ENCODE measurements at regions not wholly inside any gene's neighbourhood (a gene's known extent, or its start where the extent isn't known, plus 50 kb on each side); places are given as distances from the start of the nearest gene placed in this dataset.

GRCh38 chr7:106357675-106358074 is 72.9 kb upstream of the NAMPT start (continued):
- no peak for TF ChIP-seq HDAC2 (CRISPR knock-in tag; IDR thresholded peaks at IDR 0.05)

DNA sequence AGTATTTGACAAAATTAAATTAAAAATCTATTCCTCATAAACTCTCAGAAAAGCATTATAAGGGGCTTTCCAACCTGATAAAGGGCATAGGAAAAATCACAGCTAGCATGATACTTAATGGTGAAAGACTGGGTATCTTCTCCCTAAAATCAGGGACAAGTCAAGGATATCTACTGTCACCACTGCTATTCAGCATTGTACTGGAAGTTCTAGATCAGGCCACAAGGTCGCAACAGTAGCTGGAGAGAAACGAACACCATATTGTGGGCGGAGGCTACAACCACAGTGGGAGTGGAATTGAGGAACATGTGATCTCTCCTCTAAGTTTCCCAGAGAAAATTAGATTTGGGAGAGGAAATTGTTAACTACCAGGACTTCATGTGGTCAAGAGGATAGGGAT is 70.0 kb upstream of the NAMPT start:
- POLR2A ChIA-PET = no interaction called here
- no peak overlapping the region for H2AFZ ChIP-seq (ENCODE audit: low read length)
- H3K9ac ChIP-seq (ENCODE audit: insufficient read depth, low read depth, low read length) = no peak overlapping the region
- no peak for TF ChIP-seq ZNF550 (CRISPR knock-in tag; IDR thresholded peaks at IDR 0.05; ENCODE audit: borderline replicate concordance)
- TF ChIP-seq, protein P1, sequence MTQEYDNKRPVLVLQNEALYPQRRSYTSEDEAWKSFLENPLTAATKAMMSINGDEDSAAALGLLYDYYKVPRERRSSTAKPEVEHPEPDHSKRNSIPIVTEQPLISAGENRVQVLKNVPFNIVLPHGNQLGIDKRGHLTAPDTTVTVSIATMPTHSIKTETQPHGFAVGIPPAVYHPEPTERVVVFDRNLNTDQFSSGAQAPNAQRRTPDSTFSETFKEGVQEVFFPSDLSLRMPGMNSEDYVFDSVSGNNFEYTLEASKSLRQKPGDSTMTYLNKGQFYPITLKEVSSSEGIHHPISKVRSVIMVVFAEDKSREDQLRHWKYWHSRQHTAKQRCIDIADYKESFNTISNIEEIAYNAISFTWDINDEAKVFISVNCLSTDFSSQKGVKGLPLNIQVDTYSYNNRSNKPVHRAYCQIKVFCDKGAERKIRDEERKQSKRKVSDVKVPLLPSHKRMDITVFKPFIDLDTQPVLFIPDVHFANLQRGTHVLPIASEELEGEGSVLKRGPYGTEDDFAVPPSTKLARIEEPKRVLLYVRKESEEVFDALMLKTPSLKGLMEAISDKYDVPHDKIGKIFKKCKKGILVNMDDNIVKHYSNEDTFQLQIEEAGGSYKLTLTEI (CRISPR knock-in tag; conservative IDR thresholded peaks at IDR 0.05) = no peak
- TF ChIP-seq HIVEP1 (CRISPR knock-in tag; IDR thresholded peaks at IDR 0.05) = no peak
- TF ChIP-seq ZNF564 (CRISPR knock-in tag; IDR thresholded peaks at IDR 0.05) = no peak
- TF ChIP-seq ATF4 (CRISPR knock-in tag; IDR thresholded peaks at IDR 0.05) = no peak
- no peak for TF ChIP-seq ZNF33A (CRISPR knock-in tag; IDR thresholded peaks at IDR 0.05; ENCODE audit: borderline replicate concordance)
- TF ChIP-seq, protein P2, sequence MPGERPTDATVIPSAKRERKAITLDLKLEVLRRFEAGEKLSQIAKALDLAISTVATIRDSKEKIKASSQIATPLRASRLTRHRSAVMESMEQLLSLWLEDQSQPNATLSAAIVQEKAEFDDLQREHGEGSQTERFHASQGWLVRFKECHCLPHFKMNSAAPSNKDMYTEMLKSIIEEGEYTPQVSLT (CRISPR knock-in tag; IDR thresholded peaks at IDR 0.05; ENCODE audit: borderline replicate concordance, low read depth) = no peak
- no peak for TF ChIP-seq JDP2 (CRISPR knock-in tag; IDR thresholded peaks at IDR 0.05; ENCODE audit: borderline replicate concordance)
- TF ChIP-seq HNRNPUL1 (IDR thresholded peaks at IDR 0.05; ENCODE audit: low read depth, low read length) = no peak
- no peak for TF ChIP-seq ZNF501 (CRISPR knock-in tag; IDR thresholded peaks at IDR 0.05)
- no peak for TF ChIP-seq SUZ12 (IDR thresholded peaks at IDR 0.05; ENCODE audit: low read depth, low read length)
- TF ChIP-seq SMAD3 (CRISPR knock-in tag; IDR thresholded peaks at IDR 0.05) = no peak
- TF ChIP-seq, protein P3, sequence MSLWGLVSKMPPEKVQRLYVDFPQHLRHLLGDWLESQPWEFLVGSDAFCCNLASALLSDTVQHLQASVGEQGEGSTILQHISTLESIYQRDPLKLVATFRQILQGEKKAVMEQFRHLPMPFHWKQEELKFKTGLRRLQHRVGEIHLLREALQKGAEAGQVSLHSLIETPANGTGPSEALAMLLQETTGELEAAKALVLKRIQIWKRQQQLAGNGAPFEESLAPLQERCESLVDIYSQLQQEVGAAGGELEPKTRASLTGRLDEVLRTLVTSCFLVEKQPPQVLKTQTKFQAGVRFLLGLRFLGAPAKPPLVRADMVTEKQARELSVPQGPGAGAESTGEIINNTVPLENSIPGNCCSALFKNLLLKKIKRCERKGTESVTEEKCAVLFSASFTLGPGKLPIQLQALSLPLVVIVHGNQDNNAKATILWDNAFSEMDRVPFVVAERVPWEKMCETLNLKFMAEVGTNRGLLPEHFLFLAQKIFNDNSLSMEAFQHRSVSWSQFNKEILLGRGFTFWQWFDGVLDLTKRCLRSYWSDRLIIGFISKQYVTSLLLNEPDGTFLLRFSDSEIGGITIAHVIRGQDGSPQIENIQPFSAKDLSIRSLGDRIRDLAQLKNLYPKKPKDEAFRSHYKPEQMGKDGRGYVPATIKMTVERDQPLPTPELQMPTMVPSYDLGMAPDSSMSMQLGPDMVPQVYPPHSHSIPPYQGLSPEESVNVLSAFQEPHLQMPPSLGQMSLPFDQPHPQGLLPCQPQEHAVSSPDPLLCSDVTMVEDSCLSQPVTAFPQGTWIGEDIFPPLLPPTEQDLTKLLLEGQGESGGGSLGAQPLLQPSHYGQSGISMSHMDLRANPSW (CRISPR knock-in tag; IDR thresholded peaks at IDR 0.05; ENCODE audit: borderline replicate concordance) = no peak
- no peak for TF ChIP-seq MXD1 (CRISPR knock-in tag; IDR thresholded peaks at IDR 0.05)
- TF ChIP-seq, protein P4, sequence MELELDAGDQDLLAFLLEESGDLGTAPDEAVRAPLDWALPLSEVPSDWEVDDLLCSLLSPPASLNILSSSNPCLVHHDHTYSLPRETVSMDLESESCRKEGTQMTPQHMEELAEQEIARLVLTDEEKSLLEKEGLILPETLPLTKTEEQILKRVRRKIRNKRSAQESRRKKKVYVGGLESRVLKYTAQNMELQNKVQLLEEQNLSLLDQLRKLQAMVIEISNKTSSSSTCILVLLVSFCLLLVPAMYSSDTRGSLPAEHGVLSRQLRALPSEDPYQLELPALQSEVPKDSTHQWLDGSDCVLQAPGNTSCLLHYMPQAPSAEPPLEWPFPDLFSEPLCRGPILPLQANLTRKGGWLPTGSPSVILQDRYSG (CRISPR knock-in tag; IDR thresholded peaks at IDR 0.05) = no peak
- no peak for TF ChIP-seq SP4 (CRISPR knock-in tag; IDR thresholded peaks at IDR 0.05)

More for the DNA sequence above, 70.0 kb upstream of the NAMPT start:
- 20% methylated on average over 3 of the region's 3 CpGs for WGBS (ENCODE audit: low lambda C conversion rate)
- no peaks in the 10 kb centered on the region for H4K20me1 ChIP-seq (ENCODE audit: insufficient read depth, low read length)
- BruUV-seq (replicated peaks) = no TSS peak
- no peaks in the 10 kb centered on the region for H3K36me3 ChIP-seq (replicated peaks in 1 of 2; ENCODE audit: control insufficient read depth in 1 of 2, insufficient read depth in 2 of 2, low read length in 2 of 2)
- no peak overlapping the region for H3K4me3 ChIP-seq (replicated peaks in 1 of 3; ENCODE audit: insufficient read depth in 1 of 3, low read depth in 2 of 3, low read length in 3 of 3)
- no peak overlapping the region for H3K27ac ChIP-seq (ENCODE audit: extremely low read length, insufficient read depth, low read length)
- FAIRE-seq (no peak), DNase-seq (ENCODE audit: low spot score) (no peak), ATAC-seq (peak; percentile 43; the same call in 1 of the 3 replicates)
- H3K4me1 ChIP-seq (ENCODE audit: insufficient read depth, low read length) = no peaks in the 10 kb centered on the region
- CTCF ChIA-PET (ENCODE audit: low intra/inter-chr PET ratio, low total read pairs) = no interaction called here
- in situ Hi-C loops (cut with HindIII; ENCODE audit: extremely low pct_ligation_motif_present, low pct_unique_long_range_greater_than_20kb) (no loop called here), intact Hi-C loops (cut with micrococcal nuclease; ENCODE audit: unreplicated experiment) (no loop called here)
- H3K4me2 ChIP-seq (ENCODE audit: low read depth, low read length) = no peak overlapping the region
- H3K79me2 ChIP-seq (ENCODE audit: insufficient read depth, low read length) = no peaks in the 10 kb centered on the region
- H3K27me3 ChIP-seq (ENCODE audit: control insufficient read depth in 1 of 2, insufficient read depth in 2 of 2, low read length in 2 of 2) = no peaks in the 10 kb centered on the region
- no peaks in the 10 kb centered on the region for H3K9me3 ChIP-seq (ENCODE audit: low read length)

Data from HepG2 (cell line).